HG02885 (cell line): ENCODE measurements at regions not wholly inside any gene's neighbourhood (a gene's known extent, or its start where the extent isn't known, plus 50 kb on each side); places are given as distances from the start of the nearest gene placed in this dataset.
"Not testable (repeated sequence)": the region's sequence is repeated elsewhere in the genome, so short reads cannot be mapped to it uniquely, and the experiment has no call there.

ENCODE experiments used
- ATAC-seq: cut with Tn5 transposase; IDR thresholded peaks from one replicate; pipeline ENCODE4 v1.9.1; 2021; ENCODE audit warnings: mild to moderate bottlenecking; ENCODE audit not compliant: unreplicated experiment, poor library complexity

DNA sequence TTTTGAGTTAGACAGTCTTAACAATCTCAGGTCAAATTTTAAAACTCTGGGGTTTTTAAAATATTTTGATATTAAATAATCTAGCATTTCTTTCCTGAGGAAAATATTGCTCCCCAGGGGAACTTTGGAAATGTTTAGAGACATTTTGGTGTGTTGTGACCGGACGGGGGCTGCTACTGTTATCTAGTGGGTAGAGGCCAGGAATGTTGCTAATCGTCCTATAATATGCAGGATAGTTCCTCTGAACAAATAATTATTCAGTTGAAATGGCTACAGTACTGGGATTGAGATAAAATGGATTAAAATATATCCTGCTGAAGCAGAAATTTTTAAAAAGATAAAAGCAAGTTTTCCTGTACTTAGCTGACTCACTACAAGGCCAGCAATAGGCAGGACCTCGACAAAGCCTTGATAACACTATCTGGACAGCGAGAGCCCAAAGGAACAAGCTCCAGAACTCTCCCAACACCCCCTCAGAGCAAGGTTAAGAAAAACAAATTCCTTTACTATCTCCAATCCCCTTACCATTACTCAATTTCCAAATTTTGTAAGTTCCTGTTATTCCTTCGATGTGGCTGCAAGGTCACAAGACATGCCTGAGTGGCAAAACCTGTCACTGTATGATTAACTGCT, 1407.4 kb downstream of the SUCLG1 start:
- no peak for ATAC-seq

DNA sequence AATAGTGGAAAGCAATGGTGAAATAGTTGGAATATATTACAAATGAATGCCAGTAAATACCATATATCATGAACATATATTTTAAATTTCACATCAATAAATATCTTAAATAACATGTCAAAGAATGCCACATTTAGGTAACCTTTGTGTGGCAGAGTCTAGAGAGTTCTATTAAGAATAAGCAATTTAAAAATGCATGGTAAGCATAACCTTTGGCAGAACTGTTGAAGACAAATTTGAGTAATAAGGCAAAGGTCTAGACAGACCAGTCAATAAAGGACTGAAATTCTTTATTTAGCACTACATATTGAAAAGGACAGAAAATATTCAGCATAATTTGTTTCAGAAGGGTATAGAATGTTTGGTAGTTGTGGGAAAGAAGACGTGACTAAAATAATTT, 1417.0 kb downstream of the SUCLG1 start:
- ATAC-seq: no peak

DNA sequence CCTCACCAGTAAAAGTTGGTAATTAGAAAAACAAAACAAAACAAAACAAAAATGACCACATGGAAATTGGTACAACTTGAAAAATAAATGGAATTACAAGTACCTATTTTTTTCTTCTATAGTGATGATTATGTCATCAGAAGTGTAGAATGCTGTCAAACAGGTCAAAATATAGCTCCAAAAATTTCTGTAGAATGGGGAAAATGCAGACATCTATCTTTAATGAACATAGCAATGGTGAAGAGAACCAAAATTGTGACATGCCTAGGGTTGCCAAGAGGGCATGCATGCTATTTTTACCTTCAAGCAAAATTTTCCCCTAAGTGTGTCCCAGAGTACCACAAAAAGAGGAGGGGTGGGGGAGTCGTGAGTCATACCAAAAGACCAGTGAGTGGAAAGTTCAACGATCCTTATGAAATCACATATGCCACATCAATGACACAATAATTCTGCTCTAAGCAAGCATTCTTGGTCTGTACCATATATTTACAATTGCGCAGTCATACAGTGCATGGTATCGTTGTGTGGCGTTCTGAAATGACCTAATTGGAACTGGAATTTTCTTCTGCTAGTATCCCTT, 1436.4 kb downstream of the SUCLG1 start:
- no peak for ATAC-seq

DNA sequence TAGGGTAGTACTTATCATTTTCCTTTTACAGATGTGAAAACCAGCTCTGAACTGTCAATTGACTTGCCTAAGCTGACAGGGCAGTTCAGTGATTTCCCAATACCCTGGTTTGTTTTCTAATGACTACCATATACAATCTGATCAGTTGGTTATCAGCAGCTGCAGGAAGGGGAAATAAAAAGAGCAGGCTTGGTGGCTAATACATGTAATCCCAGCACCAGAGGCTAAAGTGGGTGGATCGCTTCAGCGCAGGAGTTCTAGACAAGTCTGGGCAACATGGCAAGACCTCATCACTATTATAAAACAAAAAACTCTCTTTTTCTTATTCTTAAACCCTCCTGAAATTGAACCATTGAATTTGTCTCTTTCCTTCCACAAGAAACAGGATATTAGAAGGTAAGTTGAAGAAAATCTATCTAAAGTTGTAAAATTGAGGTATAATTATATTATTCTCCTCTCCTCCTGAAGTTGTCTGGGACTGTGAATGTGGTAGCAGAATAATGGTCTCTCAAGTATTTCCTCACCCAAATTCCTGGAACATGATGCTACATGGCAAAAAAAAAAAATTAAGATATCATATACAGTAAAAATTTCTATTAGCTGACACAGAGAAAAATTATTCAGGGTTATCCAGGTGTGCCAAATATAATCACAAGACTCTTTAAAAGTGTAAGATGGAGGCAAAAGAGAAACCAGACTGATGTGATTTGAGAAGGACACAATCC, 1441.6 kb downstream of the SUCLG1 start:
- ATAC-seq: no peak

DNA sequence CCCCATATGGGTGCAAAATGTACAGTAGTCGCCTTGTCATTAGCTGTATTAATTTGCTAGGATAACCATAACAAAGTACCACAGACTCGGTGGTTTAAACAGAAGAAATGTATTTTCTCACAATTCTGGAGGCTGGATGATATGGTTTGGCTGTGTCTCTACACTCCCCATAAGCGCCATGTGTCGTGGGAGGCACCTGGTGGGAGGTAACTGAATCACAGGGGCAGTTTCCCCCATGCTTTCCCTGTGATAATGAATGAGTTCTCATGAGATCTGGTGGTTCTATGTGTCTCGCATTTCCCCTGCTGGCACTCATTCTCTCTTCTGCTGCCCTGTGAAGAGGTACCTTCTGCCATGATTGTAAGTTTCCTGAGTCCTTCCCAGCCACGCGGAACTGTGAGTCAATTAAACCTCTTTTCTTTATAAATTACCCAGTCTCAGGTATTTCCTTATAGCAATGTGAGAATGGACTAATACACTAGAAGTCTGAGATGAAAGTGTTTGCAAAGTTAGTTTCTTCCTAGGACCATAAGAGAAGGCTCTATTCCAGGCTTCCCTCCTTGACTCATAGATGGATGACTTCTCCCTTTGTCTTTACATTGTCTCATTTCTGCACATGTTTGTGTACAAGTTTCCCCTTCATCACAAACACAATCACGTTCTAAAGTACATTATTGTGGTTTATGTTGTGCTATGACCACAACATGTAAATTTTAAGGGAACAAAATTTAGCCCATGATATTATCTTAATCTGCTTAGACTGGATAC, 1442.6 kb downstream of the SUCLG1 start:
- ATAC-seq: no peak

DNA sequence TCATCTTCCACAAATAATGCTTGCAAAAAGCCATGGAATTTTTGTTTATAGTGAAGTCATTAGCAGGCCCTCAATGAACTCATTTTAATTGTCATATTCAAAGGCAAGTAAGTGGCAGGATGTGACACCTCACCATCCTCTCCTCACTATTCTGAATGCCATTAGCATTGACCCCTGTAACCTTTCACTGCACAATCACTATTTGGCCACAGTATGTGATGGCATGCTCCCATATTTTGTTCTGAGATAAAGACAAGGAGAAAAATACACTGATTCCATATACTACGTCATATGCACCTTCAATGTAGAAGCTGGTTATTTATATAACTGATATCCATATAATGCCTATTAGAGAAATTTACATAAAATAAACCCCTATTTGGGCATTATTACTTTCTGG, 1443.2 kb downstream of the SUCLG1 start:
- ATAC-seq: no peak

DNA sequence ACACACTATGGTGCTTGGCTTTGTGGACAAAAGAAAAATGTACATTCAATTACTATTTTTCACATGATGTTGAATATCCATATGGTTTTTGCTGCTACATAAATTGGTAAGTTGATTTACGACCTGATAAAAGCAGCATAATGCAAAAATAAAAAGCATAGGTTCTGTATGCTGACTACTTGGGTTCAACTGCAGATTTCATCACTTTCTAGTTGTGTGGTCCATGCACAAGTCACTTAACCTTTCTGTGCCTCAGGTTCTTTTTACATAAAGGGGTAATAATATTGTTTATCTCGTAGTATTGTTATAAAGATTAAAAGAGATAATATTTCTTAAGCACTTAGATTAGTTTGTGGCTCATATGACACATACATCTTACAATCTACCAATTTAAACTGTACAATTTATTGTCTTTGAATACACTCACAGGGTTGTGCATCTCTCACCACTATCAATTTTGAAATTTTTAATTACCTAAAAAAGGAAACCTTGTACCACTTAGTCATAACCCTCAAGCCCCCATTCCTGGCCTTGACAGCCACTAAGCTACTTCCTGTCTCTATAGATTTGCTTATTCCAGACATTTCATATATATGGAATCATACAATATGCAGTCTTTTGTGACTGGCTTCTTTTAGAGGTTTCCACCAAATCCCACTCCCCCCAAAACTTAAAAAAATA, 1443.9 kb downstream of the SUCLG1 start:
- no peak for ATAC-seq

DNA sequence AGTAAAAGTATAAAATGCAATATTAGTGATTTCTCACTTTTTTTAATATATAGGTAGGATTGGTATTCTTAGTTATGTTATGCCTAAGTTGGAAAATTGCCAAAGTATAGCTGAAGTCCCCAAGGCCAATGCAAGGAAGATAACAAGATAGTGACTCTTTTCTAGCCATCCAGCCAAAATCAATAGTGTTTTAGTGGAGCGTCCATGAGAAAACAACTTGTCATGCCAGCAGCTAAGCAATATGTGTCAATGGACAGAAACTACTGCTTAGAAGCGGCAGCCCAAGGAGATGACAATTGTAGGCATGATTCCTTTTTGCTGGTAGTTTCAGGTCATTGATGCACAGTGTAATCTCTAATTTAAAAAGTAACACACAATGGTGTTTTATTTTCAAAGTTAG, 1444.6 kb downstream of the SUCLG1 start:
- ATAC-seq: no peak

DNA sequence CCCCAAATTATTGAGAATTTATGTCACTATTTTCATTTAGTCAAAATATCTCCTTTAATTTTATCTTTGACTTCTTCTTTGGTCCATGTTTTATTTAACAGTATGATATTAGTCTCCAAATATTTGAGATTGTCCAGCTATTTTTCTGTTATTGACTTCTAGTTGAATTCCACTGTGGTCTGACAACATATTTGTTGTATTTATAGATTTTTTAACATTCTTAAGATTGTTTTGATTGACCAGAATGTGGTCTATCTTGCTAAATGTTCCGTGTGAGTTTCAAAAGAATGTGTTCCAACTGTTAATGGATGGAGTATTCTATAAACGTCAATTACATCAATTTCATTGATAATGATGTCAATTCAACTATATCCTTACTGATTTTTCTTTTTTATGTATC, 1452.1 kb downstream of the SUCLG1 start:
- no peak for ATAC-seq

DNA sequence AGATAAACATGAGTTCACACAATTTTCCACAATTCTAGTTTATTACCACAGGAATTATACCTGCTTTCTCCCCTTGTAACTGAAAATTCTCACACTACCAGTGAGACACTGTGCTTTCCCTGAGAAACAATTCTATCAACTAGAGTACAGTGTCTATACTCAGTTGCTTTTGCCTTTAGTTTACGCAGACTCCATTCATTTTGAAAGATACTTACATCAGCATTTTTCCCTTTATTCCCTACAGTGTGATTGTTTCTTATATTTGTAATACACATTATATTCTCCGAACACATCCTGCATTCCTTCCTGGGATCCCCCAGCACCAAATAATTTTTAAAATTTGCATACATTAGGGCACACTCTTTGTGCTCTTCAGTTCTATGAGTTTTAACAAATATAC, 1455.5 kb downstream of the SUCLG1 start:
- no peak for ATAC-seq

DNA sequence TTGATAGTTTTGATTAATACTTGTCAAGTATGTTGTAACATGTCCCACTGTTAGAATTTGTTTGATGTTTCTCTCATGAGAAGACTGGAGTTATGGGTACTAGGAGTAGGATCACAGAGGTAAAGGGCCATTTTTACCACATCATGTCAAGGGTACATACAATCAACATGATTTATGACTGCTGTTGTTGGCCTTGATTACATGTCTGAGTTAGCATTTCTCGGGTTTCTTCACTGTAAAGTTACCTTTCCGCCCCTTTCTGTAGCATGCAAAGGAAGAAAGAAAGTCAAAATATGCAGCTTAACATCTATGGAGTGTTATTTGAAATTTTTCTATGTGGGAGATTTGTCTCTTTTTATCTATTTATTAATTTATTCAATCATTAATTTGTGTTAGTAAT, 1456.4 kb downstream of the SUCLG1 start:
- ATAC-seq: no peak

DNA sequence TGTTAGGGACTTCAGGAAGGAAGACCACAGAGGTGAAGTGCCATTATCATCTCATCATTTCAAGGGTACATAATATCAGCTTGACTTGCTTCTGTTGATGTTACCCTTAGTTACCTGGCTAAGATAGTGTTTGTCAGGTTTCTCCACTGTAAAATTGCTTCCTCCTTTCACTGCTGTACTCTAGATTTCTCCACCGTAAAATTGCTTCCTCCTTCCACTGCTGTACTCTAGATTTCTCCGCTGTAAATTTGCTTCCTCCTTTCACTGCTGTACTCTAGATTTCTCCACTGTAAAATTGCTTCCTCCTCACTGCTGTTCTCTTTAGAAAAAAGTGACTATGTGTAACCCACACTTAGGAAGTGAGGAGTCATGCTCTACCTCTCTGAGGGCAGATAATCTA, 1460.3 kb downstream of the SUCLG1 start:
- no peak for ATAC-seq

DNA sequence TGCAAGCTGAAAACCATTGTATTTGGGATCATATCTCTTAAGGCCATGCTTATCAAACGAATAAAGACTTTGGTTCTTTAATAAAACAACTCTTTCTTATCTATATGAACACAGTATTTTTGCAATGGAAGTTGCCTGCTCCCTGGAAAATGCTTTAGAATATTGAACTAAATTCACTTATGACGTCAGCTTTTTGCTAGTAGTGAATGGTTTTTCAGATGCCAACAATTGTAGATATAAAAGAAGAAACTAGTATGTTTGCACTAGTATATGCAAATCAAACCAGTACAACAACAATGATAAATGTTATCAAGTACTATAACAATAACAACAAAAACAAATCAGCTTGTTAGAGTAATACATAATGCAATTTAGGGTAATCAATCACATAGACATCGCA, 1462.9 kb downstream of the SUCLG1 start:
- no peak for ATAC-seq

DNA sequence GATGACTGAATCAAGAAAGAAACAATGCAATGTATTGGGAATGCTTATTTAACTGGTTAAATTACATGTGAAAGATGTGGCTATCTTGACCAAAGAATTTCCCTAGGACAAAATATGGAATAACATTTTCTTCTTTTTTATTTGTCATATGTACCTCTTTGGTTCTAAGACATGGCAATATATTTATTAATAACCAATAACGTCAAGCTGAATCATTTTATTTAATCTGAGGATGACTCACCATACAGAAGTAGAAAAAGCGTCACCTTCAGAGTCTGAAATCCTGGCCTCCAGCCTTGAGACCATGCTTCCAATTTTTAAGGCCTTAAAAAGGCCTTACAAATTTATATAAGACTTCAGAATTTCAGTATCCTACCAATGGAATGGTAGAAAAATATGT, 1464.9 kb downstream of the SUCLG1 start:
- ATAC-seq: no peak

DNA sequence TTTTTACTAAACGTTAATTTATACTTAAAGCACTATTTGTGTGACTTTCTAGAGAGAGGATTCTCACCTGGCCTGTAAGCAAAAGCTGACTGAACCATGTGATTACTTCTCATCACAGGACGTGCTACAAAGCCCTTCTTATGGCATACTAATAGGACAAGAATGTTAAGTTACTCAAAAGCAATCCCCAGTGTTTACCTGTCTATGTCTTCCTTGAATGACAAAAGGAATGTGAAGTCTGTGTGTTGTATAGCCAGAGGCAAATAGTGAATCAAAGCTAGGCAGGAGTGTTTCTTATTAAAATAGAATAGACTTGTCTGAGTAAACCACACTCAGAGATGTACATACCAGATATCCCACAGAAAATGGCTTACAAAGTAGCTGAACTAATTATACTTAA, 1465.5 kb downstream of the SUCLG1 start:
- ATAC-seq: no peak

DNA sequence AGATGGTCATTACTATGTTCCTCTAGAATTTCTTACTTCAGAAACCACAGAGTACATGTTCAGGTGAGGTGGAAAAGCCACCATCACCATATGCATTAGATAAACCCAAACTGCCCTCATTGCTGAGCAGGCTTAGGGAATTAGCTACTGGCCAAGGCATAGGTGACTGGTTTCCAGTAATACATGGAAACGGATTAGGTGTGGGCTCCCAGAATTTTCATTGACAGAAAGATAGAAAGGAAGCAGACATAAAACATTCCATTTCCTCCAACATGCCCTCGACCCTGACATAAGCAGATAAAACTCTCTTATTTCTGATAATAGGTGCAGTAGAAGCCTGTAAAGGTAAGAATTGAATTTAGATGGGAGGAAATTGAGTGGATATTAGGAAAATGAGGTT, 1466.1 kb downstream of the SUCLG1 start:
- ATAC-seq: no peak

DNA sequence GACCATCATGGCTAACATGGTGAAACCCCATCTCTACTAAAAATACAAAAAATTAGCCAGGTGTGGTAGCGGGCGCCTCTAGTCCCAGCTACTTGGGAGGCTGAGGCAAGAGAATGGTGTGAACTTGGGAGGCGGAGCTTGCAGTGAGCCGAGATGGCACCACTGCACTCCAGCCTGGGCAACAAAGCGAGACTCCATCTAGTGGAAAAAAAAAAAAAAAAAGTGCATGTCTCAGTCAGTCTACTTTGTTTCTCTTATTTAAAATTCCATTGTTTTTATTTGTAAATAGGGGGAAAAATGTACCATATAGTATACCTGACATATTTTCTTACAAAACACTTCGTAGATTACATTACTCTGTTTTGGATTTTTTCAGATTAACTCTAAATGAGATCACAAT, 1471.4 kb downstream of the SUCLG1 start:
- not testable (repeated sequence) for ATAC-seq

DNA sequence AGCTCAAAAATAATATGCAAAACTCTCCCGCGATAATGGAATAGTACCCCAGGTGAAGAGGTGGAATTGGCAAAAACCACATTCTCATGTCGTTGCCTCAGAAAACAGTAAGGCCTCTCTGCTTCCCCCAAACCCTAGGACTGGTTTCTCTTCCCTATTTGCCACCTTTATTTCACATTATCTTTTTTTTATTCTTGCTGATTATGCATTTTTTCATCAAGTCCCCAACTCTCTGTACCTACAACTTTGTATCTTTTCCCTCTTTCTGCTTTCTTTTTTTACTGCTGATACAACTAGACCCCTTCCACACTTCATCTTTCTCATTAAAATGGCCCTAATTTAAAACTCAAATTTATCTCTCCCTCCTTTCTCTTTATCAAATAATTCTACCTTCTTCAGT, 1472.2 kb downstream of the SUCLG1 start:
- ATAC-seq: no peak

DNA sequence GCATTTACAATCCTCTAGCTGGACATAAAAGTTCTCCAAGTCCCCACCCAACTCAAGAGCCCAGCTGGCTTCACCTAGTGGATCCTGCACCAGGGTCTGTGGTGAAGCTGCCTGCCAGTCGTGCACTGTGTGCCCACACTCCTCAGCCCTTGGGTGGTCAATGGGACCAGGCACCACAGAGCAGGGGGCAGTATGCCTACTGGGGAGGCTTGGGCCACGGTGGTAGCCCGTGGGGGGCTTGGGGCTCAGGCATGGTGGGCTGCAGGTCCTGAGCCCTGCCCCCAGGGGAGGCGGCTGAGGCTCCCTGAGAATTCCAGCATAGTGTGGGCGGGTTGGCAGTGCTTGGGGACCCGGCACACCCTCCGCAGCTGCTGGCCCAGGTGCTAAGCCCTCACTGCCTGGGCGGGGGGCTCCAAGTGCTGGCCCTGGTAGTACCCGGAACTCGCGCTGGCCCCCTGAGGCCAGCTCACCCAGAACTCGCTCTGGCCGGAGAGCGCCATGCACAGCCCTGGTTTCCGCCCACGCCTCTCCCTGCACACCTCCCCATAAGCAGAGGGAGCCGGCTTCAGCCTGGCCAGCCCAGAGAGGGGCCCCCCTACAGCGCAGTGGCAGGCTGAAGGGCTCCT, 1473.4 kb downstream of the SUCLG1 start:
- ATAC-seq: no peak

DNA sequence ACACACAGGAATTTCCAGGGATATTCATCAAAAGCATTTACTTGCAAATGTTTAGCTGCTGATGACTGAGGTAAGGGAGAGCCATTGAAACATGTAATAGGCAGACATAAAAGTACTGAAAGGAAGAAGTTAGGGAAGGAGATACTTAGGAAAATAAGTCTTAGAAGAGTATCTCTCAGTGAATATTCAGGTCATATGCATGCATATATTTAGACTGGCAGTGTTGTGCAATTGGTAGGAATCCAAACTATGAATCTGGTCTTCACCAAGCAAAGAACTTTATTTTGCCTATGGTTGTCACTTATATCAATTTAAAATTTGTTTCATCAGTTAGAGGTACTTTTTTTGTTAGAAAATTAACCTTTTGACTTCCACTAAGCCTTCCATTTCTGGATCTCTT, 1490.7 kb downstream of the SUCLG1 start:
- no peak for ATAC-seq
